ENCODE measurements at regions not wholly inside any gene's neighbourhood (a gene's known extent, or its start where the extent isn't known, plus 50 kb on each side); places are given as distances from the start of the nearest gene placed in this dataset.
"Not testable (repeated sequence)": the region's sequence is repeated elsewhere in the genome, so short reads cannot be mapped to it uniquely, and the experiment has no call there.

DNA sequence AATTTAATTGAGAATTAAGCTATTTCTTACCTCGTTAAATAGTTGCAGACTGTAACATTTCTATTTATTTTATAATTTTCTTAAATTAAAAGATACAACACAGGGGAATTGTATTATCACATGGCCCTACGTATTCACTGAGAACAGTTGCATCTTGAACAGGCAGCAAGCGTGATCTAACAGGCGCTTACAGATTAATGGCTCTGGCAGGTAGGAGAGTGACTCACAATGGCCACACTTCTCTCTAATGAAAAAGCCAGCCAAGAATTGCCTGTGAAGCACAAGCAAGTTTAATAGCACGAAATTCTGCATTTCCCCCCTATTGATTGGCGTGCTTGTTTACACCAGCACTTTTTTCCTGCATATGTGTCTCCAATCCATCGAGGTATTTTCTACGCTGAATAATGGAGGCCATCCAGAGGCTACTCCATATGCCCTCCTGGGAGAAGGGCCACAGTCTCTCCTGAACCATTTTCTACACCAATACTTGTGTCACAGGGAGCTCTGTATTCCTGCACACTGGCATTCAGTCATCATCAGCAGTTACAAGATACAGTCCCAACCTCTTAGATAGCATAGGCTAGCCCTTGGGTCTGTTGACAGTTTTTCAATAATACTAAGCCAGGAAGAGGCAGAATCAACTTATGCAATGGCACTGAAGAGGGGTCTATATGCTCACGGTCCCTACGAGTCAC, 150.6 kb upstream of the PLD5 start:
- H3K4me1 ChIP-seq, result no peaks in the 10 kb centered on the region
- no peak for DNase-seq (ENCODE audit: low spot score)
- no peak overlapping the region for H3K27ac ChIP-seq
- no peak overlapping the region for H3K4me3 ChIP-seq
- H3K36me3 ChIP-seq, result no peaks in the 10 kb centered on the region
- TF ChIP-seq, protein P1, sequence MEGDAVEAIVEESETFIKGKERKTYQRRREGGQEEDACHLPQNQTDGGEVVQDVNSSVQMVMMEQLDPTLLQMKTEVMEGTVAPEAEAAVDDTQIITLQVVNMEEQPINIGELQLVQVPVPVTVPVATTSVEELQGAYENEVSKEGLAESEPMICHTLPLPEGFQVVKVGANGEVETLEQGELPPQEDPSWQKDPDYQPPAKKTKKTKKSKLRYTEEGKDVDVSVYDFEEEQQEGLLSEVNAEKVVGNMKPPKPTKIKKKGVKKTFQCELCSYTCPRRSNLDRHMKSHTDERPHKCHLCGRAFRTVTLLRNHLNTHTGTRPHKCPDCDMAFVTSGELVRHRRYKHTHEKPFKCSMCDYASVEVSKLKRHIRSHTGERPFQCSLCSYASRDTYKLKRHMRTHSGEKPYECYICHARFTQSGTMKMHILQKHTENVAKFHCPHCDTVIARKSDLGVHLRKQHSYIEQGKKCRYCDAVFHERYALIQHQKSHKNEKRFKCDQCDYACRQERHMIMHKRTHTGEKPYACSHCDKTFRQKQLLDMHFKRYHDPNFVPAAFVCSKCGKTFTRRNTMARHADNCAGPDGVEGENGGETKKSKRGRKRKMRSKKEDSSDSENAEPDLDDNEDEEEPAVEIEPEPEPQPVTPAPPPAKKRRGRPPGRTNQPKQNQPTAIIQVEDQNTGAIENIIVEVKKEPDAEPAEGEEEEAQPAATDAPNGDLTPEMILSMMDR (IDR thresholded peaks at IDR 0.05), result no peak
- H3K27me3 ChIP-seq, result no peaks in the 10 kb centered on the region
- no peaks in the 10 kb centered on the region for H3K9me3 ChIP-seq

DNA sequence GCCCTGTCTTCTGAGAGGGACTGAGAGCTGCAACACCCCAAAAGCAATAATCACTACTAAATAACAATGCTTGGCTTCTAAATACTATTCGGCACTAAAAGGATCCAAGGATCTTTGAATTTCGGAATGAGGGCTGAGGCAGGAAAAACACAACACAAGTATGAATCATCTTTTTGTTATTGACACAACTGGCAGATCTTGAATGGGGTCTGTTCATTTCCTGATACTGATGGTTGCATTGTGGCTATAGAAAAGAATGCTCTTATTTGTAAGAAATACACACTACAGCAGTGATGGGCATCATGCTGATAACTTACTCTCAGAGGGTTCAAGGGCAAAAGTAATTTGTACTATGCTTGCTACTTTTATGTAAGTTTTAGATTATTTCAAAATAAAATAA, 149.2 kb upstream of the PLD5 start:
- no peaks in the 10 kb centered on the region for H3K4me1 ChIP-seq
- H3K4me3 ChIP-seq, result no peak overlapping the region
- no peak for DNase-seq (ENCODE audit: low spot score)
- no peaks in the 10 kb centered on the region for H3K9me3 ChIP-seq
- TF ChIP-seq, protein P1 (IDR thresholded peaks at IDR 0.05), result no peak
- no peaks in the 10 kb centered on the region for H3K27me3 ChIP-seq
- no peaks in the 10 kb centered on the region for H3K36me3 ChIP-seq
- H3K27ac ChIP-seq, result no peak overlapping the region

DNA sequence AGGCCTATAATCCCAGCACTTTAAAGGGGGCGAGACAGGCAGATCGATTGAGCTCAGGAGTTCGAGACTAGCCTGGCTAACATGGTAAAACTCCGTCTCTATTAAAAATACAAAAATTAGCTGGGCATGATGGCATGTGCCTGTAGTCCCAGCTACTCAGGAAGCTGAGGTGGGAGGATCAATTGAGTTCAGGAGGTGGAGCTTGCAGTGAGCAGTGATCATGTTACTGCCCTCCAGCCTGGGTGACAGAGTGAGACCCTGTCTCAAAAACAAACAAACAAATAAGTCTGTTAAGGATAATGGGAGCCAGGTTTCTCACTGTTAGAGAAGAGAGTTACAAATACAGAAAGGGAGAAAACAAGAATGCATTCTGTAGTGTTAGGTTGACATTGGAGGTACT, 148.7 kb upstream of the PLD5 start:
- H3K27ac ChIP-seq; H3K9me3 ChIP-seq; H3K36me3 ChIP-seq; H3K27me3 ChIP-seq; H3K4me3 ChIP-seq; DNase-seq (ENCODE audit: low spot score); H3K4me1 ChIP-seq: not testable (repeated sequence)

DNA sequence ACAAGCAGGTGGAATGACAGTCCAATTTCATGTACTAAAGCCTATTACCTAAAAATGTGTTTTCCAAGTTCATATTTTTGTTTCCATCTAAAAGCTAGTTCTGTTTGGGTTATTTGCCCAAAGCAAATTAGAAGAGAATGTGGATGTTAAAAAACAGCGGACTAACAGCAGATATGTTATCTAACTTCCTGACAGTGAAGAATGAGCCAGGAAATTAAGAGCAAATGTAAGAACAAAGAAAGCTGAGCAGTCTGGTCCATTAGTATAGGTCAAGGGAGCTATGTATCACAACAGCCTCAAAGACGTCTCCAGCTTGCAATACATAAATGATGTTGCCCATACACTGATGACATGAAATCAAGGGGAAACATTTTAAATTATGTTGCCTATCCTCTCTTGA, 145.5 kb upstream of the PLD5 start:
- no peaks in the 10 kb centered on the region for H3K36me3 ChIP-seq
- H3K27ac ChIP-seq, result no peak overlapping the region
- H3K4me1 ChIP-seq, result no peaks in the 10 kb centered on the region
- no peaks in the 10 kb centered on the region for H3K27me3 ChIP-seq
- H3K9me3 ChIP-seq, result peaks cover 0 to 4% of the 10 kb centered on the region in 2 donors
- TF ChIP-seq, protein P1 (IDR thresholded peaks at IDR 0.05), result no peak
- no peak overlapping the region for H3K4me3 ChIP-seq
- DNase-seq (ENCODE audit: low spot score), result no peak

DNA sequence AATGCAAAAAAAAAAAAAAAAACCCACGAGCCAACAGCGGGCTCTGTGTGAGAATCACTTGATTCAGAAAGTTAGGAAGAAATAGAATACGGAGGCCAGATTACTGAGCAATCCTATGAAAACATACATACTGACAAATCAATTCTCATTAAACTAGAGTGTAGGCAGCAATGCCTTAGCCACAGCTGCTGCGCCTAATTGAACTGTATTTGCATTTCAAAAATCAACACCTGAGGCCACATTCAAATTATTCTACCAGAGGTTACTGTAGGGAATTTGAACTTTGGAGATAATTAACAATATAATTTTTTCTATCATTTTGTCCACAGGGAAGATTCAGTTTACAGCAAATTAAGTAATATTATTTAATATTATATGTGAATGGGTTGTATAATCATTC, 138.4 kb upstream of the PLD5 start:
- H3K4me3 ChIP-seq, result no peak overlapping the region
- no peaks in the 10 kb centered on the region for H3K4me1 ChIP-seq
- DNase-seq (ENCODE audit: low spot score), result no peak
- no peaks in the 10 kb centered on the region for H3K36me3 ChIP-seq
- TF ChIP-seq, protein P1 (IDR thresholded peaks at IDR 0.05), result no peak
- H3K9me3 ChIP-seq, result no peaks in the 10 kb centered on the region
- H3K27ac ChIP-seq, result no peak overlapping the region
- H3K27me3 ChIP-seq, result no peaks in the 10 kb centered on the region

DNA sequence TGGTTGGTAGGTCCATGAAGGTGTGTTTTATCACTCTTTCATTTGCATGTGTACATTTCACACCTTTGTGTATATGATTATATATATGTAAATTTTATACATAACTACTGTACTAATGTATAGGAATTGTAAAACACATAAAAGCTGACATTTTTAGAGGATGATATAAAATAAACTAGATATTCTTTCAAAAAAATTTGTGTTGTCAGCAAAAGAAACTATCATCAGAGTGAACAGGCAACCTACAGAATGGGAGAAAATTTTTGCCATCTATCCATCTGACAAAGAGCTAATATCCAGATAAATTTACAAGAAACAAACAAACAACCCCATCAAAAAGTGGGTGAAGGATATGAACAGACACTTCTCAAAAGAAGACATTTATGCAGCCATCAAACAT, 129.3 kb upstream of the PLD5 start:
- H3K27me3 ChIP-seq; H3K36me3 ChIP-seq; DNase-seq (ENCODE audit: low spot score); H3K4me1 ChIP-seq; H3K27ac ChIP-seq; H3K9me3 ChIP-seq; H3K4me3 ChIP-seq: not testable (repeated sequence)

DNA sequence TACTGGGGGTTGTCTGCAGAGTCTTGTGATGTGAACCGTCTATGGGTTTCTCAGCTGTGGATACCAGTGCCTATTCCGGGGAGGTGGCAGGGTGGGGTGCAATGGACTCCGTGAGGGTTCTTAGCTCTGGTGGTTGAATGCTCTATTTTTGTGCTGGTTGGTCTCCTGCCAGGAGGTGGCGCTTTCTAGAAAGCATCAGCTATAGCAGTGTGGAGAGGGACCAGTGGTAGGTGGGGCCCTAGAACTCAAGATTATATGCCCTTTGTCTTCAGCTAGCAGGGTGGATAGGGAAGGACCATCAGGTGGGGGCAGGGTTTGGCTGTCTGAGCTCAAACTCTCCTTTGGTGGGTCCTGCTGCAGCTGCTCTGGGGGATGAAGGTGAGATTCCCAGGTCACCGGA, 127.3 kb upstream of the PLD5 start:
- no peaks in the 10 kb centered on the region for H3K9me3 ChIP-seq
- no peaks in the 10 kb centered on the region for H3K27me3 ChIP-seq
- no peaks in the 10 kb centered on the region for H3K36me3 ChIP-seq
- H3K4me1 ChIP-seq, result no peaks in the 10 kb centered on the region
- TF ChIP-seq, protein P1 (IDR thresholded peaks at IDR 0.05), result no peak
- DNase-seq (ENCODE audit: low spot score), result no peak
- H3K4me3 ChIP-seq, result no peak overlapping the region
- no peak overlapping the region for H3K27ac ChIP-seq
